ENCODE measurements at regions not wholly inside any gene's neighbourhood (a gene's known extent, or its start where the extent isn't known, plus 50 kb on each side); places are given as distances from the start of the nearest gene placed in this dataset.

DNA sequence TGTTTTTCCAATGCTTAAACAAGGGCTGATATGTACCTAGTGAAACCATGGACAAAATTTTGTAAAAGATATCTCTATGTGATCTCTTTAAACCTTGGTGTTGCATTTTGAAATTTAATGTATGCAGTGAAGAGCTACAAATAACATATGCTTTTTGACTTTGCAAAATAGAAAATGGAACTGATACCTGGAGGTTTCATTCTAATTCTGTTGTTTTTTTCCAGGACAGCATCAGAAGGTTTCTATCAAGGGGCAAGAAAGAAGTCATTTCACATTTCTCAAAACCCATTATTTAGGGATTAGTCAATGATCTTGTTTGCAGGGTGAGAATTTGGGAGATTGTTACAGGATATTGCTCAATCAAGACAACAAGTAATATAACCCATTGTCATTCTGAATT is 549.3 kb downstream of the CDY2B start:
- H2AFZ ChIP-seq (ENCODE audit: low read depth, low read length), result no peak overlapping the region
- no peak overlapping the region for H3K4ac ChIP-seq (ENCODE audit: low read depth in 1 of 2, low read length in 2 of 2)
- H2BK12ac ChIP-seq (ENCODE audit: low read length in 2 of 2), result no peak overlapping the region
- H4K91ac ChIP-seq (ENCODE audit: low read length), result no peak overlapping the region
- H3K9me3 ChIP-seq (ENCODE audit: control insufficient read depth, low read length), result no peaks in the 10 kb centered on the region
- H3K4me2 ChIP-seq (ENCODE audit: low read length, poor library complexity, severe bottlenecking), result no peak overlapping the region
- no peaks in the 10 kb centered on the region for H3K36me3 ChIP-seq (ENCODE audit: control insufficient read depth in 1 of 2, insufficient read depth in 2 of 2, low read depth in 1 of 2, low read length in 2 of 2)
- H2BK15ac ChIP-seq (ENCODE audit: low read depth, poor library complexity, severe bottlenecking), result no peak overlapping the region
- H4K8ac ChIP-seq (ENCODE audit: low read length), result no peak overlapping the region
- H2AK5ac ChIP-seq (ENCODE audit: low read length, severe bottlenecking), result no peak overlapping the region
- H3K4me1 ChIP-seq (ENCODE audit: control insufficient read depth, insufficient read depth, low read depth, low read length), result no peaks in the 10 kb centered on the region
- DNase-seq, result no peak
- H3K18ac ChIP-seq (ENCODE audit: low read depth in 1 of 2, low read length in 2 of 2), result no peak overlapping the region
- no peak overlapping the region for H3K14ac ChIP-seq (ENCODE audit: low read length in 2 of 2)
- H3K23ac ChIP-seq (ENCODE audit: low read length in 2 of 2), result no peak overlapping the region
- H2BK120ac ChIP-seq (ENCODE audit: low read depth, low read length), result no peak overlapping the region
- H3K79me1 ChIP-seq (replicated peaks; ENCODE audit: low read length, poor library complexity, severe bottlenecking), result no peaks in the 10 kb centered on the region
- H3K27me3 ChIP-seq (ENCODE audit: control insufficient read depth in 1 of 2, insufficient read depth in 1 of 2, low read length in 2 of 2), result no peaks in the 10 kb centered on the region
- H3K4me3 ChIP-seq (ENCODE audit: insufficient read depth in 1 of 2, low read depth in 1 of 2, low read length in 2 of 2), result no peak overlapping the region
- no peak overlapping the region for H3K27ac ChIP-seq (ENCODE audit: low read length, poor library complexity, severe bottlenecking)
- H2BK5ac ChIP-seq (ENCODE audit: low read depth, low read length, poor library complexity, severe bottlenecking), result no peak overlapping the region
- H3K9ac ChIP-seq (ENCODE audit: low read length), result no peak overlapping the region

DNA sequence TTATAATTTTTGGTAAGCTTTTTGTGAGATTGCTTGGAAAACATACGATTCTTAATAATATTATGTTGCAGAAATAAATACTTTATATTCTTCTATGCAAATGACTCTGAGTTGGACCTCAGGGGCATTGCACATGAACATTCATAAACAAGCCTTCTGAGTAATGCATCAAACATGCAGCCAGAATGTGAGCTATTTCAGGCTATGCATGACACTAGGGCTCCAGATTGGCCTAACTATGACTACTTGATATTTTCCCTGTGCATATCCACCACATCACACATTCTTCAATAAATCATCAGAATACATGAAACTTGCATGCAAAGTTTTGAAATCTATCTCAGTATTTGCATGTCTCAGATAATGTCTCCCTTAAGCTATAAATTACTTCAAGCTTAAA is 560.1 kb downstream of the CDY2B start:
- Histone ChIP-seq H3K23ac (ENCODE audit: low read length in 2 of 2) (no peak overlapping the region), H3K14ac (ENCODE audit: low read length in 2 of 2) (no peak overlapping the region), H3K4me3 (ENCODE audit: insufficient read depth in 1 of 2, low read depth in 1 of 2, low read length in 2 of 2) (no peak overlapping the region), H3K4ac (ENCODE audit: low read depth in 1 of 2, low read length in 2 of 2) (no peak overlapping the region), H4K8ac (ENCODE audit: low read length) (no peak overlapping the region), H2BK12ac (ENCODE audit: low read length in 2 of 2) (no peak overlapping the region), H3K4me1 (ENCODE audit: control insufficient read depth, insufficient read depth, low read depth, low read length) (no peaks in the 10 kb centered on the region), H3K4me2 (ENCODE audit: low read length, poor library complexity, severe bottlenecking) (no peak overlapping the region), H2AK5ac (ENCODE audit: low read length, severe bottlenecking) (no peak overlapping the region), H4K91ac (ENCODE audit: low read length) (no peak overlapping the region), H2AFZ (ENCODE audit: low read depth, low read length) (no peak overlapping the region), H3K79me1 (replicated peaks; ENCODE audit: low read length, poor library complexity, severe bottlenecking) (no peaks in the 10 kb centered on the region), H3K18ac (ENCODE audit: low read depth in 1 of 2, low read length in 2 of 2) (no peak overlapping the region), H3K27ac (ENCODE audit: low read length, poor library complexity, severe bottlenecking) (no peak overlapping the region), H3K36me3 (ENCODE audit: control insufficient read depth in 1 of 2, insufficient read depth in 2 of 2, low read depth in 1 of 2, low read length in 2 of 2) (no peaks in the 10 kb centered on the region), H2BK120ac (ENCODE audit: low read depth, low read length) (no peak overlapping the region), H3K9me3 (ENCODE audit: control insufficient read depth, low read length) (no peaks in the 10 kb centered on the region), H3K9ac (ENCODE audit: low read length) (no peak overlapping the region), H2BK5ac (ENCODE audit: low read depth, low read length, poor library complexity, severe bottlenecking) (no peak overlapping the region), H2BK15ac (ENCODE audit: low read depth, poor library complexity, severe bottlenecking) (no peak overlapping the region), H3K27me3 (ENCODE audit: control insufficient read depth in 1 of 2, insufficient read depth in 1 of 2, low read length in 2 of 2) (no peaks in the 10 kb centered on the region)
- DNase-seq, result peak; percentile 75
- no CpG with 5 or more reads among the region's 1 CpG for WGBS

DNA sequence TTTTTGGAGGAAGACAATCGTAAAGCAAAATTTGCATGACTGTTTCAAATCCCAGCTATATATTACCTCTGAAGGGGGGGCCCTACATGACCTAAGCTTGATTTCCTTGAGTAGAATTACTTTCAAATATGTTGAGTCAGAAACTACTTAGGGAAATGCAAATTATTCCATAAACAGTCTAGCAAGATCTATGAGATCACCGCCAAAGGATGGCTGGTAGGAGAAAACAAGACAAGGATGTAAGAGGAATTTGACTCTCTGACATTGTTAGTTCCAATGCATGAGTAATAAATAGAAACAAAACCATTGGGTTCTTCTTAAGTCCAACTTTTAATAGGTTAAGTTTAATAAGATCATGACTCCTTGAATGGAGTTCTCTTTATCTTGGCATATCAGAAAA is 561.4 kb downstream of the CDY2B start:
- H4K91ac ChIP-seq (ENCODE audit: low read length), result no peak overlapping the region
- no peaks in the 10 kb centered on the region for H3K4me1 ChIP-seq (ENCODE audit: control insufficient read depth, insufficient read depth, low read depth, low read length)
- no peak overlapping the region for H3K4ac ChIP-seq (ENCODE audit: low read depth in 1 of 2, low read length in 2 of 2)
- no peak overlapping the region for H3K18ac ChIP-seq (ENCODE audit: low read depth in 1 of 2, low read length in 2 of 2)
- no peak overlapping the region for H3K23ac ChIP-seq (ENCODE audit: low read length in 2 of 2)
- H3K36me3 ChIP-seq (ENCODE audit: control insufficient read depth in 1 of 2, insufficient read depth in 2 of 2, low read depth in 1 of 2, low read length in 2 of 2), result no peaks in the 10 kb centered on the region
- WGBS, result no CpG with 5 or more reads among the region's 2 CpGs
- no peak overlapping the region for H3K4me2 ChIP-seq (ENCODE audit: low read length, poor library complexity, severe bottlenecking)
- H3K14ac ChIP-seq (ENCODE audit: low read length in 2 of 2), result no peak overlapping the region
- peak; percentile 68 for DNase-seq
- no peaks in the 10 kb centered on the region for H3K27me3 ChIP-seq (ENCODE audit: control insufficient read depth in 1 of 2, insufficient read depth in 1 of 2, low read length in 2 of 2)
- no peak overlapping the region for H2AK5ac ChIP-seq (ENCODE audit: low read length, severe bottlenecking)
- H2BK12ac ChIP-seq (ENCODE audit: low read length in 2 of 2), result no peak overlapping the region
- H3K27ac ChIP-seq (ENCODE audit: low read length, poor library complexity, severe bottlenecking), result no peak overlapping the region
- no peak overlapping the region for H2AFZ ChIP-seq (ENCODE audit: low read depth, low read length)
- H2BK5ac ChIP-seq (ENCODE audit: low read depth, low read length, poor library complexity, severe bottlenecking), result no peak overlapping the region
- H3K79me1 ChIP-seq (replicated peaks; ENCODE audit: low read length, poor library complexity, severe bottlenecking), result no peaks in the 10 kb centered on the region
- H3K9ac ChIP-seq (ENCODE audit: low read length), result no peak overlapping the region
- no peak overlapping the region for H4K8ac ChIP-seq (ENCODE audit: low read length)
- H2BK15ac ChIP-seq (ENCODE audit: low read depth, poor library complexity, severe bottlenecking), result no peak overlapping the region
- no peak overlapping the region for H3K4me3 ChIP-seq (ENCODE audit: insufficient read depth in 1 of 2, low read depth in 1 of 2, low read length in 2 of 2)
- H3K9me3 ChIP-seq (ENCODE audit: control insufficient read depth, low read length), result no peaks in the 10 kb centered on the region
- no peak overlapping the region for H2BK120ac ChIP-seq (ENCODE audit: low read depth, low read length)

DNA sequence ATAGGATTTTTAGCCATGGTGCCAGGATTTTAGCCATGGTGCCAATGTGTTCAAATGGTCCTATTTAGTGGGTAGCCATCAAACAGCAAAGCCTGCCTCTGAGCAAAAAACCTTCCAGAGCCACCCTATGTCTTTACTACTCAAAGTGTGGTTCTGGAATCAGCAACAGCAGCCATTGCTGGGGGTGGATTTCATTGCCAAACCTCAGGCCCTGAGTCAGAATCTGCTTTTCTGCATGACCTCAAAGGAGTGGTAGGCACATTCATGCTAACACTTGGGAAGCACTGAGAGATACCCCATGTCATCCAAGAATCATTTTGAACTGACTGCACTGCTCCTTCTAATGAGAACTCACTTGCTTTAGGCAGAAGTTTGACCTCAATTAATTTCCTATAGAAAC is 603.0 kb downstream of the CDY2B start:
- H3K36me3 ChIP-seq (ENCODE audit: control insufficient read depth in 1 of 2, insufficient read depth in 2 of 2, low read depth in 1 of 2, low read length in 2 of 2), result no peaks in the 10 kb centered on the region
- no peak overlapping the region for H2AK5ac ChIP-seq (ENCODE audit: low read length, severe bottlenecking)
- H3K14ac ChIP-seq (ENCODE audit: low read length in 2 of 2), result no peak overlapping the region

More for the DNA sequence above, 603.0 kb downstream of the CDY2B start:
- Histone ChIP-seq H3K79me1 (replicated peaks; ENCODE audit: low read length, poor library complexity, severe bottlenecking) (no peaks in the 10 kb centered on the region), H3K4me2 (ENCODE audit: low read length, poor library complexity, severe bottlenecking) (no peak overlapping the region), H4K8ac (ENCODE audit: low read length) (no peak overlapping the region), H3K4me3 (ENCODE audit: insufficient read depth in 1 of 2, low read depth in 1 of 2, low read length in 2 of 2) (no peak overlapping the region), H3K27ac (ENCODE audit: low read length, poor library complexity, severe bottlenecking) (no peak overlapping the region), H2AFZ (ENCODE audit: low read depth, low read length) (no peak overlapping the region), H2BK15ac (ENCODE audit: low read depth, poor library complexity, severe bottlenecking) (no peak overlapping the region), H3K4ac (ENCODE audit: low read depth in 1 of 2, low read length in 2 of 2) (no peak overlapping the region), H4K91ac (ENCODE audit: low read length) (no peak overlapping the region), H3K23ac (ENCODE audit: low read length in 2 of 2) (no peak overlapping the region), H3K18ac (ENCODE audit: low read depth in 1 of 2, low read length in 2 of 2) (no peak overlapping the region), H3K9ac (ENCODE audit: low read length) (no peak overlapping the region), H3K27me3 (ENCODE audit: control insufficient read depth in 1 of 2, insufficient read depth in 1 of 2, low read length in 2 of 2) (no peaks in the 10 kb centered on the region), H3K4me1 (ENCODE audit: control insufficient read depth, insufficient read depth, low read depth, low read length) (no peaks in the 10 kb centered on the region), H2BK120ac (ENCODE audit: low read depth, low read length) (no peak overlapping the region), H2BK5ac (ENCODE audit: low read depth, low read length, poor library complexity, severe bottlenecking) (no peak overlapping the region), H2BK12ac (ENCODE audit: low read length in 2 of 2) (no peak overlapping the region), H3K9me3 (ENCODE audit: control insufficient read depth, low read length) (no peaks in the 10 kb centered on the region)
- DNase-seq, result no peak
